IMR-90 (cell line): ENCODE measurements at regions not wholly inside any gene's neighbourhood (a gene's known extent, or its start where the extent isn't known, plus 50 kb on each side); places are given as distances from the start of the nearest gene placed in this dataset.

Experiments
- ATAC-seq: fragments of 200-7000 bp; cut with Tn5 transposase; 2 replicates; pipeline ENCODE4 v1.9.1; 2020; ENCODE audit warnings: low read depth, mild to moderate bottlenecking, moderate library complexity
- BruUV-seq: library from RNA; stranded (reverse); fragments of 400-500 nt; replicated peaks from 2 replicates; lab custom pipeline; 2021; lab: Mats Ljungman, UMichigan
- CTCF ChIA-PET: fragments of 300-600 bp; formaldehyde crosslinking; extraction: SDS; loops from one replicate; lab custom pipeline; 2021; ENCODE audit warnings: antibody characterized with exemption; lab: Yijun Ruan, JAX
- POLR2A ChIA-PET: fragments of 300-600 bp; sonication (Branson Sonifier 250); formaldehyde crosslinking; loops from one replicate; lab custom pipeline; 2022; ENCODE audit warnings: antibody characterized with exemption; ENCODE audit not compliant: unreplicated experiment; lab: Charles Lee
- DNase-seq: peaks from one replicate; pipeline ENCODE4 v3.0.0; 2013
- H2AFZ ChIP-seq: replicated peaks from 2 replicates; pipeline ENCODE3; 2013; ENCODE audit warnings: low read length, mild to moderate bottlenecking; ENCODE audit not compliant: poor library complexity
- H2AK5ac ChIP-seq: 2 replicates; pipeline ENCODE4 v1.6.1; 2013; ENCODE audit warnings: low read depth, low read length, inconsistent platforms
- H2AK9ac ChIP-seq: replicated peaks from 2 replicates; pipeline ENCODE3; 2013; ENCODE audit warnings: mild to moderate bottlenecking, low read depth, low read length, moderate library complexity; ENCODE audit not compliant: poor library complexity
- H2BK120ac ChIP-seq: 2 replicates; pipeline ENCODE4 v1.6.1; 2013; ENCODE audit warnings: low read depth, low read length, inconsistent platforms
- H2BK15ac ChIP-seq: 3 replicates; pipeline ENCODE4 v1.6.1; 2013; ENCODE audit warnings: low read depth, low read length, inconsistent platforms
- H2BK20ac ChIP-seq: 2 replicates; pipeline ENCODE4 v1.6.1; 2013; ENCODE audit warnings: low read depth, mild to moderate bottlenecking, inconsistent platforms, low read length, moderate library complexity
- H2BK5ac ChIP-seq: 2 replicates; pipeline ENCODE4 v1.6.1; 2013; ENCODE audit warnings: mild to moderate bottlenecking, low read depth, low read length, inconsistent platforms; ENCODE audit not compliant: poor library complexity, severe bottlenecking
- H3K14ac ChIP-seq: replicated peaks from 2 replicates; pipeline ENCODE4 v1.6.1; 2013; ENCODE audit warnings: low read depth, low read length, inconsistent platforms
- H3K18ac ChIP-seq: 2 replicates; pipeline ENCODE4 v1.6.1; 2013; ENCODE audit warnings: low read depth, low read length, control low read depth
- H3K23ac ChIP-seq: 2 replicates; pipeline ENCODE4 v1.6.1; 2013; ENCODE audit warnings: low read depth, low read length, inconsistent platforms
- H3K27ac ChIP-seq: 2 replicates; pipeline ENCODE4 v1.5.1; 2013; ENCODE audit warnings: mild to moderate bottlenecking, control low read depth, low read length; ENCODE audit not compliant: insufficient read depth
- H3K27me3 ChIP-seq: 2 replicates; pipeline ENCODE4 v1.6.1; 2013; ENCODE audit warnings: low read length; ENCODE audit not compliant: control insufficient read depth, insufficient read depth
- H3K36me3 ChIP-seq: 2 replicates; pipeline ENCODE4 v1.6.1; 2013; ENCODE audit warnings: low read length, mixed read lengths; ENCODE audit not compliant: control insufficient read depth, insufficient read depth
- H3K4ac ChIP-seq: 2 replicates; pipeline ENCODE4 v1.6.1; 2013; ENCODE audit warnings: low read depth, low read length, inconsistent platforms
- H3K4me1 ChIP-seq: 2 replicates; pipeline ENCODE4 v1.6.1; 2013; ENCODE audit warnings: low read length, mixed read lengths; ENCODE audit not compliant: control insufficient read depth, insufficient read depth
- H3K4me2 ChIP-seq: 2 replicates; pipeline ENCODE4 v1.6.1; 2013; ENCODE audit warnings: low read depth, mild to moderate bottlenecking, control low read depth, low read length, moderate library complexity
- H3K4me3 ChIP-seq: 2 replicates; pipeline ENCODE4 v1.5.1; 2013; ENCODE audit warnings: low read depth, mild to moderate bottlenecking, control low read depth, low read length, moderate library complexity; ENCODE audit not compliant: insufficient read depth
- H3K56ac ChIP-seq: 2 replicates; pipeline ENCODE4 v1.6.1; 2013; ENCODE audit warnings: low read length, inconsistent platforms; ENCODE audit not compliant: insufficient read depth; ENCODE audit errors: extremely low read depth
- H3K79me1 ChIP-seq, 2 experiments: 2 replicates each; pipeline ENCODE4 v1.6.1; 2013; ENCODE audit warnings: low read length in 2 of 2, inconsistent platforms in 1 of 2, low read depth in 1 of 2
- H3K9ac ChIP-seq: 2 replicates; pipeline ENCODE4 v1.6.1; 2013; ENCODE audit warnings: low read depth, low read length, control low read depth
- H3K9me1 ChIP-seq: 2 replicates; pipeline ENCODE4 v1.6.1; 2013; ENCODE audit warnings: low read length, inconsistent platforms; ENCODE audit not compliant: insufficient read depth
- H3K9me3 ChIP-seq: 2 replicates; pipeline ENCODE4 v1.6.1; 2013; ENCODE audit warnings: low read length; ENCODE audit not compliant: control insufficient read depth, insufficient read depth
- H4K20me1 ChIP-seq: 2 replicates; pipeline ENCODE4 v1.6.1; 2013; ENCODE audit warnings: low read length, inconsistent platforms; ENCODE audit not compliant: insufficient read depth
- H4K5ac ChIP-seq: 2 replicates; pipeline ENCODE4 v1.6.1; 2013; ENCODE audit warnings: mild to moderate bottlenecking, low read depth, low read length, control low read depth
- H4K8ac ChIP-seq, 2 experiments: 2 replicates each; pipeline ENCODE4 v1.6.1; 2013; ENCODE audit warnings: low read depth in 2 of 2, low read length in 2 of 2, control low read depth in 1 of 2, inconsistent platforms in 1 of 2
- H4K91ac ChIP-seq: 2 replicates; pipeline ENCODE4 v1.6.1; 2013; ENCODE audit warnings: low read depth, low read length, inconsistent platforms; ENCODE audit not compliant: insufficient read depth
- BHLHE40 ChIP-seq: fragments of 150-350 bp; IDR thresholded peaks from 2 replicates; pipeline ENCODE4 v1.6.1; 2016; ENCODE audit warnings: mild to moderate bottlenecking, low read depth, low read length
- CEBPB ChIP-seq: IDR thresholded peaks from 2 replicates; pipeline ENCODE4 v1.6.1; 2012; ENCODE audit warnings: low read depth, low read length, improper control_type of control experiment
- CHD1 ChIP-seq: IDR thresholded peaks from 2 replicates; pipeline ENCODE4 v1.6.1; 2012; ENCODE audit warnings: low read depth, low read length, improper control_type of control experiment
- CTCF ChIP-seq: conservative IDR thresholded peaks from 2 replicates; pipeline ENCODE4 v1.5.1; 2012; ENCODE audit warnings: mild to moderate bottlenecking, low read depth, low read length, improper control_type of control experiment
- FOS ChIP-seq: fragments of 150-350 bp; IDR thresholded peaks from 2 replicates; pipeline ENCODE4 v1.6.1; 2016; ENCODE audit warnings: low read depth, low read length
- MAFK ChIP-seq: IDR thresholded peaks from 2 replicates; pipeline ENCODE4 v1.6.1; 2012; ENCODE audit warnings: low read depth, low read length, improper control_type of control experiment
- MAZ ChIP-seq: IDR thresholded peaks from 2 replicates; pipeline ENCODE4 v1.6.1; 2012; ENCODE audit warnings: low read depth, mild to moderate bottlenecking, low read length, improper control_type of control experiment, moderate library complexity, borderline replicate concordance
- MXI1 ChIP-seq: IDR thresholded peaks from 2 replicates; pipeline ENCODE4 v1.6.1; 2012; ENCODE audit warnings: low read depth, mild to moderate bottlenecking, low read length, moderate library complexity, borderline replicate concordance
- NFE2L2 ChIP-seq: fragments of 150-350 bp; IDR thresholded peaks from 2 replicates; pipeline ENCODE4 v1.6.1; 2016; ENCODE audit warnings: low read depth, mild to moderate bottlenecking, low read length
- RAD21 ChIP-seq: IDR thresholded peaks from 2 replicates; pipeline ENCODE4 v1.6.1; 2012; ENCODE audit warnings: low read length, improper control_type of control experiment
- RFX5 ChIP-seq: IDR thresholded peaks from 2 replicates; pipeline ENCODE4 v1.8.0; 2012; ENCODE audit warnings: low read depth, mild to moderate bottlenecking, low read length, moderate library complexity
- SMC3 ChIP-seq: fragments of 150-350 bp; IDR thresholded peaks from 2 replicates; pipeline ENCODE4 v1.6.1; 2016; ENCODE audit warnings: low read depth, mild to moderate bottlenecking, antibody characterized with exemption, low read length, moderate library complexity
- USF2 ChIP-seq: fragments of 150-350 bp; IDR thresholded peaks from 2 replicates; pipeline ENCODE4 v1.6.1; 2017; ENCODE audit warnings: mild to moderate bottlenecking, antibody characterized with exemption, low read length, low read depth
- WGBS, 2 experiments: methylation state at CpG; one replicate each; pipeline versions ENCODE4 v1.1.5 to v1.1.7; 2013; ENCODE audit warnings: missing lambda C conversion rate in 2 of 2; ENCODE audit not compliant: insufficient read length in 1 of 2; ENCODE audit errors: extremely low coverage in 2 of 2; 5-methylcytosine and 5-hydroxymethylcytosine counted together
- dilution Hi-C: fragments of 300-500 bp; cut with HindIII; formaldehyde crosslinking; loops from one replicate; pipeline ENCODE4 v1.14.3; 2018; ENCODE audit warnings: low sequenced_read_pairs; ENCODE audit not compliant: unreplicated experiment
- in situ Hi-C: fragments of 300-500 bp; cut with MboI; formaldehyde crosslinking; loops from 3 replicates; pipeline ENCODE4 v1.14.3; 2019; ENCODE audit warnings: low sequenced_read_pairs, inconsistent platforms, mixed read lengths
- intact Hi-C: fragments of 100-400 bp; cut with micrococcal nuclease; formaldehyde crosslinking; loops from 2 replicates; pipeline ENCODE4 v1.10.0; 2022

- TF ChIP-seq MAFK (no peak), RAD21 (no peak), CTCF (no peak), CHD1 (no peak), MAZ (no peak), BHLHE40 (no peak), CEBPB (no peak), FOS (no peak), NFE2L2 (no peak), SMC3 (no peak), RFX5 (no peak), USF2 (no peak), MXI1 (no peak)
- Histone ChIP-seq H3K4me3 (no peak overlapping the region), H2BK20ac (no peak overlapping the region), H4K8ac (no peak overlapping the region), H2BK120ac (no peak overlapping the region), H4K20me1 (no peaks in the 10 kb centered on the region), H4K91ac (no peak overlapping the region), H2AK5ac (no peak overlapping the region), H3K18ac (no peak overlapping the region), H3K79me1 (no peaks in the 10 kb centered on the region), H3K4ac (no peak overlapping the region), H3K4me2 (no peak overlapping the region), H3K23ac (no peak overlapping the region), H2BK5ac (no peak overlapping the region), H3K9me1 (no peaks in the 10 kb centered on the region), H3K9ac (no peak overlapping the region), H3K4me1 (no peaks in the 10 kb centered on the region), H2AFZ (no peak overlapping the region), H3K27ac (no peak overlapping the region), H2BK15ac (no peak overlapping the region), H3K56ac (no peak overlapping the region), H4K5ac (no peak overlapping the region), H3K9me3 (no peaks in the 10 kb centered on the region), H3K14ac (no peak overlapping the region), H3K36me3 (no peaks in the 10 kb centered on the region), H2AK9ac (no peak overlapping the region), H3K27me3 (no peaks in the 10 kb centered on the region)
- no CpG with 5 or more reads among the region's 2 CpGs for WGBS, 2 experiments
- DNase-seq: no peak
- ATAC-seq: no peak
- in situ Hi-C loops: no loop called here
- intact Hi-C loops: no loop called here
- ChIA-PET POLR2A (no interaction called here), CTCF (no interaction called here)
- BruUV-seq: no TSS peak
- dilution Hi-C loops: no loop called here
These were observed 583.2 kb downstream of the EBF1 start for GRCh38 chr5:158516521-158516920.
